ENCODE measurements at regions not wholly inside any gene's neighbourhood (a gene's known extent, or its start where the extent isn't known, plus 50 kb on each side); places are given as distances from the start of the nearest gene placed in this dataset.
"Not testable (repeated sequence)": the region's sequence is repeated elsewhere in the genome, so short reads cannot be mapped to it uniquely, and the experiment has no call there.

- WGBS (ENCODE audit: insufficient coverage, insufficient read length): no CpG with 5 or more reads among the region's 1 CpG
- H3K27me3 ChIP-seq (ENCODE audit: control insufficient read depth, insufficient read depth, low read length); H3K9me3 ChIP-seq (ENCODE audit: control insufficient read depth, insufficient read depth, low read length); DNase-seq (ENCODE audit: low read depth, low spot score); H3K27ac ChIP-seq (ENCODE audit: low read length); H3K36me3 ChIP-seq (ENCODE audit: control insufficient read depth, insufficient read depth, low read length); H3K4me1 ChIP-seq (ENCODE audit: control insufficient read depth, insufficient read depth, low read length); H3K4me3 ChIP-seq (ENCODE audit: low read length): not testable (repeated sequence)
Observed at GRCh38 chr2:240262578-240262977, 122.1 kb upstream of the OTOS start.

GRCh38 chr2:240269380-240269779 lies 128.9 kb upstream of the OTOS start:
- H3K9me3 ChIP-seq (ENCODE audit: control insufficient read depth, insufficient read depth, low read length): peaks cover 1% of the 10 kb centered on the region; the same call in 1 of the 2 replicates
- no peaks in the 10 kb centered on the region for H3K27me3 ChIP-seq (ENCODE audit: control insufficient read depth, insufficient read depth, low read length)
- H3K27ac ChIP-seq (ENCODE audit: low read length): no peak overlapping the region
- no CpG with 5 or more reads among the region's 3 CpGs for WGBS (ENCODE audit: insufficient coverage, insufficient read length)
- no peaks in the 10 kb centered on the region for H3K36me3 ChIP-seq (ENCODE audit: control insufficient read depth, insufficient read depth, low read length)
- H3K4me3 ChIP-seq (ENCODE audit: low read length): no peak overlapping the region
- DNase-seq (ENCODE audit: low read depth, low spot score): no peak
- H3K4me1 ChIP-seq (ENCODE audit: control insufficient read depth, insufficient read depth, low read length): no peaks in the 10 kb centered on the region

GRCh38 chr2:240269886-240270285 lies 129.4 kb upstream of the OTOS start:
- no CpG with 5 or more reads among the region's 1 CpG for WGBS (ENCODE audit: insufficient coverage, insufficient read length)
- H3K9me3 ChIP-seq (ENCODE audit: control insufficient read depth, insufficient read depth, low read length): peaks cover 1% of the 10 kb centered on the region; the same call in 1 of the 2 replicates
- no peak for DNase-seq (ENCODE audit: low read depth, low spot score)
- no peak overlapping the region for H3K4me3 ChIP-seq (ENCODE audit: low read length)
- H3K36me3 ChIP-seq (ENCODE audit: control insufficient read depth, insufficient read depth, low read length): no peaks in the 10 kb centered on the region
- no peaks in the 10 kb centered on the region for H3K4me1 ChIP-seq (ENCODE audit: control insufficient read depth, insufficient read depth, low read length)
- no peaks in the 10 kb centered on the region for H3K27me3 ChIP-seq (ENCODE audit: control insufficient read depth, insufficient read depth, low read length)
- no peak overlapping the region for H3K27ac ChIP-seq (ENCODE audit: low read length)

- no peaks in the 10 kb centered on the region for H3K36me3 ChIP-seq (ENCODE audit: control insufficient read depth, insufficient read depth, low read length)
- no peaks in the 10 kb centered on the region for H3K4me1 ChIP-seq (ENCODE audit: control insufficient read depth, insufficient read depth, low read length)
- no peak for DNase-seq (ENCODE audit: low read depth, low spot score)
- no peak overlapping the region for H3K4me3 ChIP-seq (ENCODE audit: low read length)
- no peak overlapping the region for H3K27ac ChIP-seq (ENCODE audit: low read length)
- WGBS (ENCODE audit: insufficient coverage, insufficient read length): no CpG with 5 or more reads among the region's 4 CpGs
- H3K9me3 ChIP-seq (ENCODE audit: control insufficient read depth, insufficient read depth, low read length): peaks cover 1% of the 10 kb centered on the region; the same call in 1 of the 2 replicates
- H3K27me3 ChIP-seq (ENCODE audit: control insufficient read depth, insufficient read depth, low read length): no peaks in the 10 kb centered on the region
Observed at GRCh38 chr2:240271716-240272341, 131.4 kb upstream of the OTOS start.

- Histone ChIP-seq H3K4me3 (ENCODE audit: low read length) (no peak overlapping the region), H3K4me1 (ENCODE audit: control insufficient read depth, insufficient read depth, low read length) (no peaks in the 10 kb centered on the region), H3K9me3 (ENCODE audit: control insufficient read depth, insufficient read depth, low read length) (peaks cover 1% of the 10 kb centered on the region; the same call in 1 of the 2 replicates), H3K27me3 (ENCODE audit: control insufficient read depth, insufficient read depth, low read length) (no peaks in the 10 kb centered on the region), H3K27ac (ENCODE audit: low read length) (no peak overlapping the region), H3K36me3 (ENCODE audit: control insufficient read depth, insufficient read depth, low read length) (no peaks in the 10 kb centered on the region)
- no CpG with 5 or more reads among the region's 2 CpGs for WGBS (ENCODE audit: insufficient coverage, insufficient read length)
- no peak for DNase-seq (ENCODE audit: low read depth, low spot score)
Observed at GRCh38 chr2:240275386-240275785, 134.9 kb upstream of the OTOS start.

GRCh38 chr2:240277073-240277806 lies 136.8 kb upstream of the OTOS start:
- Histone ChIP-seq H3K4me3 (ENCODE audit: low read length) (no peak overlapping the region), H3K27me3 (ENCODE audit: control insufficient read depth, insufficient read depth, low read length) (no peaks in the 10 kb centered on the region), H3K4me1 (ENCODE audit: control insufficient read depth, insufficient read depth, low read length) (no peaks in the 10 kb centered on the region), H3K9me3 (ENCODE audit: control insufficient read depth, insufficient read depth, low read length) (no peaks in the 10 kb centered on the region), H3K36me3 (ENCODE audit: control insufficient read depth, insufficient read depth, low read length) (no peaks in the 10 kb centered on the region), H3K27ac (ENCODE audit: low read length) (no peak overlapping the region)
- DNase-seq (ENCODE audit: low read depth, low spot score): no peak
- no CpG with 5 or more reads among the region's 8 CpGs for WGBS (ENCODE audit: insufficient coverage, insufficient read length)

- Histone ChIP-seq H3K27me3 (ENCODE audit: control insufficient read depth, insufficient read depth, low read length) (no peaks in the 10 kb centered on the region), H3K4me1 (ENCODE audit: control insufficient read depth, insufficient read depth, low read length) (no peaks in the 10 kb centered on the region), H3K9me3 (ENCODE audit: control insufficient read depth, insufficient read depth, low read length) (no peaks in the 10 kb centered on the region), H3K27ac (ENCODE audit: low read length) (no peak overlapping the region), H3K36me3 (ENCODE audit: control insufficient read depth, insufficient read depth, low read length) (no peaks in the 10 kb centered on the region), H3K4me3 (ENCODE audit: low read length) (no peak overlapping the region)
- no CpG with 5 or more reads among the region's 3 CpGs for WGBS (ENCODE audit: insufficient coverage, insufficient read length)
- no peak for DNase-seq (ENCODE audit: low read depth, low spot score)
Observed at GRCh38 chr2:240277807-240278522, 137.5 kb upstream of the OTOS start.

GRCh38 chr2:240278661-240279060 lies 138.2 kb upstream of the OTOS start:
- Histone ChIP-seq H3K4me3 (ENCODE audit: low read length) (no peak overlapping the region), H3K27ac (ENCODE audit: low read length) (no peak overlapping the region), H3K36me3 (ENCODE audit: control insufficient read depth, insufficient read depth, low read length) (no peaks in the 10 kb centered on the region), H3K27me3 (ENCODE audit: control insufficient read depth, insufficient read depth, low read length) (no peaks in the 10 kb centered on the region), H3K4me1 (ENCODE audit: control insufficient read depth, insufficient read depth, low read length) (no peaks in the 10 kb centered on the region), H3K9me3 (ENCODE audit: control insufficient read depth, insufficient read depth, low read length) (no peaks in the 10 kb centered on the region)
- DNase-seq (ENCODE audit: low read depth, low spot score): no peak

GRCh38 chr2:240280621-240281020 lies 140.2 kb upstream of the OTOS start:
- WGBS (ENCODE audit: insufficient coverage, insufficient read length): no CpG with 5 or more reads among the region's 2 CpGs
- DNase-seq (ENCODE audit: low read depth, low spot score): no peak
- no peaks in the 10 kb centered on the region for H3K27me3 ChIP-seq (ENCODE audit: control insufficient read depth, insufficient read depth, low read length)

GRCh38 chr2:240284503-240285259 lies 144.2 kb upstream of the OTOS start:
- no CpG with 5 or more reads among the region's 13 CpGs for whole genome bisulfite sequencing (ENCODE audit: insufficient coverage, insufficient read length)
- H3K9me3 ChIP-seq (ENCODE audit: control insufficient read depth, insufficient read depth, low read length): no peaks in the 10 kb centered on the region
- no peak overlapping the region for H3K27ac ChIP-seq (ENCODE audit: low read length)
- no peak overlapping the region; the same call in 1 of the 2 replicates for H3K4me3 ChIP-seq (ENCODE audit: low read length)
- no peaks in the 10 kb centered on the region; the same call in 1 of the 2 replicates for H3K4me1 ChIP-seq (ENCODE audit: control insufficient read depth, insufficient read depth, low read length)
- no peak for DNase-seq (ENCODE audit: low read depth, low spot score)
- no peaks in the 10 kb centered on the region for H3K27me3 ChIP-seq (ENCODE audit: control insufficient read depth, insufficient read depth, low read length)
- H3K36me3 ChIP-seq (ENCODE audit: control insufficient read depth, insufficient read depth, low read length): no peaks in the 10 kb centered on the region

More at GRCh38 chr2:240280621-240281020, 140.2 kb upstream of the OTOS start:
- H3K4me3 ChIP-seq (ENCODE audit: low read length): no peak overlapping the region
- no peaks in the 10 kb centered on the region for H3K4me1 ChIP-seq (ENCODE audit: control insufficient read depth, insufficient read depth, low read length)
- no peaks in the 10 kb centered on the region for H3K36me3 ChIP-seq (ENCODE audit: control insufficient read depth, insufficient read depth, low read length)
- H3K9me3 ChIP-seq (ENCODE audit: control insufficient read depth, insufficient read depth, low read length): no peaks in the 10 kb centered on the region
- H3K27ac ChIP-seq (ENCODE audit: low read length): no peak overlapping the region

All from iPS DF 6.9 (cell line).